Astrocyte of the spinal cord (primary cell): ENCODE measurements at regions not wholly inside any gene's neighbourhood (a gene's known extent, or its start where the extent isn't known, plus 50 kb on each side); places are given as distances from the start of the nearest gene placed in this dataset.

ENCODE experiments used
- DNase-seq: peaks from one replicate; pipeline ENCODE4 v3.0.0; 2011; ENCODE audit warnings: low read depth, low spot score
- H3K4me3 ChIP-seq: 2 replicates; pipeline ENCODE4 v1.5.1; 2011; ENCODE audit warnings: low read depth, mild to moderate bottlenecking, low read length, moderate library complexity
- CTCF ChIP-seq: IDR thresholded peaks from 2 replicates; pipeline ENCODE4 v1.5.1; 2012; ENCODE audit warnings: low read depth, mild to moderate bottlenecking, low read length, inconsistent platforms
- in situ Hi-C: cut with HindIII; loops from 2 replicates; pipeline ENCODE4 v1.10.0; 2017; ENCODE audit warnings: low sequenced_read_pairs

- in situ Hi-C loops, result no loop called here
- no peak for DNase-seq
- TF ChIP-seq CTCF, result no peak
- H3K4me3 ChIP-seq, result no peak overlapping the region
Observed at GRCh38 chr10:126803394-126803793, 101.8 kb upstream of the DOCK1 start.

- no peak for TF ChIP-seq CTCF
- no peak for DNase-seq
- no peak overlapping the region for H3K4me3 ChIP-seq
- in situ Hi-C loops, result no loop called here
Observed at GRCh38 chr10:126804396-126804795, 100.8 kb upstream of the DOCK1 start.

- TF ChIP-seq CTCF, result no peak
- H3K4me3 ChIP-seq, result no peak overlapping the region
- in situ Hi-C loops, result no loop called here
Observed at GRCh38 chr10:126806498-126806897, 98.7 kb upstream of the DOCK1 start.

GRCh38 chr10:126806991-126807702 lies 98.1 kb upstream of the DOCK1 start:
- no peak for TF ChIP-seq CTCF
- H3K4me3 ChIP-seq, result no peak overlapping the region
- in situ Hi-C loops, result no loop called here
- DNase-seq, result no peak

More at GRCh38 chr10:126806498-126806897, 98.7 kb upstream of the DOCK1 start:
- no peak for DNase-seq

- H3K4me3 ChIP-seq, result no peak overlapping the region
- no peak for TF ChIP-seq CTCF
- no peak for DNase-seq
- in situ Hi-C loops, result no loop called here
Observed at GRCh38 chr10:126808103-126808502, 97.1 kb upstream of the DOCK1 start.

- DNase-seq, result no peak
- no peak for TF ChIP-seq CTCF
- in situ Hi-C loops, result no loop called here
- H3K4me3 ChIP-seq, result no peak overlapping the region
Observed at GRCh38 chr10:126813432-126813831, 91.8 kb upstream of the DOCK1 start.
